Smooth muscle cell (in vitro differentiated cells): ENCODE measurements at regions not wholly inside any gene's neighbourhood (a gene's known extent, or its start where the extent isn't known, plus 50 kb on each side); places are given as distances from the start of the nearest gene placed in this dataset.

Experiments used
- DNase-seq: peaks from one replicate; lab custom pipeline; 2025; ENCODE audit not compliant: unreplicated experiment; lab: John Stamatoyannopoulos, UW
- H2AFZ ChIP-seq: fragments of 200-600 bp; sonication (generic); 2 replicates; pipeline ENCODE4 v1.6.0; 2016; ENCODE audit warnings: antibody characterized with exemption, low read depth, mild to moderate bottlenecking
- H3F3A ChIP-seq: fragments of 200-600 bp; sonication (generic); 2 replicates; pipeline ENCODE4 v1.6.0; 2017; ENCODE audit warnings: antibody characterized with exemption, low read depth
- H3K27ac ChIP-seq: fragments of 200-600 bp; sonication (generic); 2 replicates; pipeline ENCODE4 v1.5.1; 2016; ENCODE audit warnings: low read depth, mild to moderate bottlenecking
- H3K27me3 ChIP-seq: fragments of 200-600 bp; sonication (generic); 2 replicates; pipeline ENCODE4 v1.6.1; 2016; ENCODE audit warnings: low read depth, mild to moderate bottlenecking
- H3K36me3 ChIP-seq: fragments of 200-600 bp; sonication (generic); 2 replicates; pipeline ENCODE4 v1.5.1; 2016; ENCODE audit warnings: low read depth
- H3K4me1 ChIP-seq: fragments of 200-600 bp; sonication (generic); 2 replicates; pipeline ENCODE4 v1.5.1; 2016; ENCODE audit warnings: low read depth
- H3K4me2 ChIP-seq: fragments of 200-600 bp; sonication (generic); 2 replicates; pipeline ENCODE4 v1.6.0; 2016; ENCODE audit warnings: mild to moderate bottlenecking
- H3K4me3 ChIP-seq: fragments of 200-600 bp; sonication (generic); 2 replicates; pipeline ENCODE4 v1.5.1; 2016; ENCODE audit warnings: mild to moderate bottlenecking
- H3K79me2 ChIP-seq: fragments of 200-600 bp; sonication (generic); 2 replicates; pipeline ENCODE4 v1.6.0; 2016; ENCODE audit warnings: low read depth, mild to moderate bottlenecking
- H3K9ac ChIP-seq: fragments of 200-600 bp; sonication (generic); 2 replicates; pipeline ENCODE4 v1.6.0; 2016; ENCODE audit warnings: low read depth
- H3K9me3 ChIP-seq: fragments of 200-600 bp; sonication (generic); replicated peaks from 2 replicates; pipeline ENCODE4 v1.5.1; 2016; ENCODE audit warnings: low read depth
- H4K20me1 ChIP-seq: fragments of 200-600 bp; sonication (generic); 2 replicates; pipeline ENCODE4 v1.6.0; 2016; ENCODE audit warnings: low read depth
- CTCF ChIP-seq: fragments of 200-600 bp; sonication (generic); IDR thresholded peaks from 2 replicates; pipeline ENCODE4 v1.5.1; 2017; ENCODE audit warnings: borderline replicate concordance, mild to moderate bottlenecking, antibody characterized with exemption; ENCODE audit not compliant: insufficient read depth, poor library complexity, severe bottlenecking
- WGBS: methylation state at CpG from one replicate; pipeline ENCODE4 v1.1.7; 2016; ENCODE audit warnings: low lambda C conversion rate; 5-methylcytosine and 5-hydroxymethylcytosine counted together

DNA sequence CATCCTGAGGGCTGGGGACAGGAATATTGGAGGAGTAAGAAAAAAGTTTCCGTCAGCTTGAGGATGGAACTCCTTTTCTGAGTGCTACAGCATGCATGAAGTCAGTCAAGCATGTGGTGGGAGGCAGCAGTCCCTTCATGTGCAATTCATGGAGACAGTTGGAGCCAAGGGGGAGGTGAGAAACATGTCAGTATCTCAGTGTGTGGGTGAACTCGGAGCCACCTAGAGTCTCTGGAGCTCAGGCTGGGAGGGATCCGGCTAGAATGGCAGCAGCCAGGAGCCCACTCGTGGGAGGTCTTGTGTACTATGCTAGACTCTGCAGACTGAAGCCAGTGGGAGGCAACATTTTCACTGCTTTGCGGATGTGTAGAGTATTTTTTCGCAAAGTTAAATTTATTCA lies 60.3 kb downstream of the AVPR1A start:
- DNase-seq: no peak
- H3K9ac ChIP-seq: no peak overlapping the region
- no peak for TF ChIP-seq CTCF

DNA sequence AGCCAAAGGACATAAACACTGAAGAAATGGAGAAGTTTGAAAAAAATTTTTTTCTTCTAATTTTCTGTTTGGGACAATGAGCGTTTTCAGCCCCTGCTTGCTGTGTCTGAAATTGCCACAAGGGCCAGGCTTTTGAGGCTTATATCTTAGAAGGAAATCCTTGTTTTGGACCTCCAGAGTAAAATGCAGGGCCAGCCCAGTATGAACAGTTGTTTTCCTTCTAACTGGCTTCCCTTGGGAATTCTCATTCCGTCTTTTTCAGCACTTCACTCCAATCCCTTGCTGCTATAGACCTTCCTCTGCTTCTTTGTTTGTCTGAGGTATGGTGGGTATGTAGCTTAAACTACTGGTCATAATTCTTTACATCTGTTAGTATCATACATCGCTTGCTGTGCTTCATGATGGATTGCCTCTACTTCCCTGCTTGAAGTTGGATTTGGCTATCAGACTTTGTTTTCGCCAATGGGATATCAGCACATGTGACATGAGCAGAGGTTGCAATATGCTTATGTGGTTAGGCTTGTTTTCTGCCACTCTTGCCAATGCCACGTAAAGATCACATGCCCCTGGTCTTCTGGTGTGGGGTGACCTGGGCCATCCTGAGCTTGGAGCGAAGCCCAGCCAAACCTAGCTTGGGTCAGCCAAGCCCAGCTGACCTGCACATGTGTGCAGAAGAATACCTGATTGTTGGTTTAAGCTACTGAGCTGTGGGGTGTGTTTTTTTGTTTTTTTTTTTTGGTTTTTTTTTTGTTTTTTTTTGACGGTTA lies 64.7 kb downstream of the AVPR1A start:
- 95% methylated on average over 7 of the region's 7 CpGs for WGBS
- H3K9me3 ChIP-seq: no peaks in the 10 kb centered on the region
- H3K36me3 ChIP-seq: no peaks in the 10 kb centered on the region
- TF ChIP-seq CTCF: no peak
- no peak overlapping the region for H3K27ac ChIP-seq
- no peak overlapping the region for H2AFZ ChIP-seq
- H3K27me3 ChIP-seq: no peaks in the 10 kb centered on the region
- no peaks in the 10 kb centered on the region for H3K79me2 ChIP-seq
- H3F3A ChIP-seq: no peaks in the 10 kb centered on the region
- H3K9ac ChIP-seq: no peak overlapping the region
- no peaks in the 10 kb centered on the region for H4K20me1 ChIP-seq
- H3K4me2 ChIP-seq: no peak overlapping the region
- DNase-seq: no peak
- H3K4me1 ChIP-seq: no peaks in the 10 kb centered on the region
- H3K4me3 ChIP-seq: no peak overlapping the region

More for the DNA sequence above, 60.3 kb downstream of the AVPR1A start:
- H3K4me1 ChIP-seq: no peaks in the 10 kb centered on the region
- H3K27me3 ChIP-seq: no peaks in the 10 kb centered on the region
- H3K79me2 ChIP-seq: no peaks in the 10 kb centered on the region
- H3K4me3 ChIP-seq: no peak overlapping the region
- no peaks in the 10 kb centered on the region for H3K9me3 ChIP-seq
- 66% methylated on average over 6 of the region's 6 CpGs for WGBS
- H3K4me2 ChIP-seq: no peak overlapping the region
- H3K36me3 ChIP-seq: no peaks in the 10 kb centered on the region
- no peak overlapping the region for H3K27ac ChIP-seq
- H3F3A ChIP-seq: no peaks in the 10 kb centered on the region
- no peaks in the 10 kb centered on the region for H4K20me1 ChIP-seq
- no peak overlapping the region for H2AFZ ChIP-seq

DNA sequence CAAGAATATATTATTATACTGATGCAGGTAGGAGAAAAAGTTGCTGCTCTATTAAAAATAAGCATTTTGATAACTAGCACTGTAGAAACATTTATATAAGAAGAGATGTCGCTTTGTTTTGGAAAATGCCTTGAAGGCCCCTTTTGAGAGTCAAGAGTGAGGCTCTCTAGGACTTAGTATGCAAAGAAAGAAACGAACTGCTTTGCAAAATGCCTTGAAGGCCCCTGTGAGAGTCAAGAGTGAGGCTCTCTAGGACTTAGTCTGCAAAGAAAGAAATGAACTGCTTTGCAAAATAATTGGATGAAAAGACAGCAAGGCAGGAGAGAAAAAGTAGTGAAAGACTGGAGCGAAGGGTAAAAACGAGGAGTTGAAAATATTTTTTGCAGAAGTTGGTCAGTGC lies 65.9 kb downstream of the AVPR1A start:
- Histone ChIP-seq H3F3A (no peaks in the 10 kb centered on the region), H3K27me3 (no peaks in the 10 kb centered on the region), H3K4me1 (no peaks in the 10 kb centered on the region), H3K9ac (no peak overlapping the region), H3K9me3 (no peaks in the 10 kb centered on the region), H4K20me1 (no peaks in the 10 kb centered on the region), H3K79me2 (no peaks in the 10 kb centered on the region), H2AFZ (no peak overlapping the region), H3K4me2 (no peak overlapping the region), H3K4me3 (no peak overlapping the region), H3K27ac (no peak overlapping the region), H3K36me3 (no peaks in the 10 kb centered on the region)
- 59% methylated on average over 4 of the region's 4 CpGs for WGBS
- no peak for DNase-seq
- no peak for TF ChIP-seq CTCF

- Histone ChIP-seq H2AFZ (no peak overlapping the region), H3F3A (no peaks in the 10 kb centered on the region), H4K20me1 (no peaks in the 10 kb centered on the region), H3K79me2 (no peaks in the 10 kb centered on the region), H3K4me3 (no peak overlapping the region), H3K27ac (no peak overlapping the region), H3K4me1 (no peaks in the 10 kb centered on the region), H3K27me3 (no peaks in the 10 kb centered on the region), H3K4me2 (no peak overlapping the region), H3K36me3 (no peaks in the 10 kb centered on the region), H3K9ac (no peak overlapping the region), H3K9me3 (no peaks in the 10 kb centered on the region)
- WGBS: 91% methylated on average over 1 of the region's 1 CpG
- no peak for TF ChIP-seq CTCF
- no peak for DNase-seq
These were observed 66.5 kb downstream of the AVPR1A start for GRCh38 chr12:63084501-63084900.
